Renal cortex interstitium (tissue), 11 donors: ENCODE measurements at regions not wholly inside any gene's neighbourhood (a gene's known extent, or its start where the extent isn't known, plus 50 kb on each side); places are given as distances from the start of the nearest gene placed in this dataset.

ENCODE experiments used
- DNase-seq, 11 donors: peaks; one replicate each; pipeline ENCODE4 v3.0.0-alpha.2; 2013; ENCODE audit warnings: low read depth in 9 of 11, low spot score in 4 of 11; ENCODE audit errors: extremely low read depth in 1 of 11

GRCh38 chr2:134149904-134150303, 104.0 kb upstream of the MGAT5 start:
- no peak for DNase-seq

- DNase-seq: no peak
Observed at GRCh38 chr2:134150760-134151159, 103.1 kb upstream of the MGAT5 start.

- no peak for DNase-seq
Observed at GRCh38 chr2:134152045-134153010, 101.5 kb upstream of the MGAT5 start.

- DNase-seq: no peak
Observed at GRCh38 chr2:134153294-134153880, 100.5 kb upstream of the MGAT5 start.

- DNase-seq: no peak
Observed at GRCh38 chr2:134154246-134154645, 99.6 kb upstream of the MGAT5 start.

- no peak for DNase-seq
Observed at GRCh38 chr2:134155134-134155533, 98.7 kb upstream of the MGAT5 start.

- no peak for DNase-seq
Observed at GRCh38 chr2:134158295-134158694, 95.6 kb upstream of the MGAT5 start.

- peak in 1 of 11 donors; percentile 28 for DNase-seq
Observed at GRCh38 chr2:134161170-134161547, 92.7 kb upstream of the MGAT5 start.

- DNase-seq: no peak
Observed at GRCh38 chr2:134163336-134163735, 90.5 kb upstream of the MGAT5 start.

GRCh38 chr2:134164306-134164705, 89.6 kb upstream of the MGAT5 start:
- no peak for DNase-seq

- DNase-seq: no peak
Observed at GRCh38 chr2:134167015-134167414, 86.9 kb upstream of the MGAT5 start.

- DNase-seq: no peak
Observed at GRCh38 chr2:134169788-134170187, 84.1 kb upstream of the MGAT5 start.

GRCh38 chr2:134170294-134170693, 83.6 kb upstream of the MGAT5 start:
- DNase-seq: no peak

- no peak for DNase-seq
Observed at GRCh38 chr2:134170700-134171099, 83.2 kb upstream of the MGAT5 start.

GRCh38 chr2:134173338-134174016, 80.4 kb upstream of the MGAT5 start:
- DNase-seq: no peak

- DNase-seq: no peak
Observed at GRCh38 chr2:134174711-134175110, 79.2 kb upstream of the MGAT5 start.

- DNase-seq: no peak
Observed at GRCh38 chr2:134175834-134176233, 78.0 kb upstream of the MGAT5 start.

- peak in 2 of 11 donors; percentile 17 to 21 for DNase-seq
Observed at GRCh38 chr2:134177351-134177931, 76.4 kb upstream of the MGAT5 start.

- no peak for DNase-seq
Observed at GRCh38 chr2:134178138-134178877, 75.6 kb upstream of the MGAT5 start.
